ENCODE measurements at regions not wholly inside any gene's neighbourhood (a gene's known extent, or its start where the extent isn't known, plus 50 kb on each side); places are given as distances from the start of the nearest gene placed in this dataset.
"Not testable (repeated sequence)": the region's sequence is repeated elsewhere in the genome, so short reads cannot be mapped to it uniquely, and the experiment has no call there.

GRCh38 chr3:103247459-103247858 is 812.6 kb downstream of the ZPLD1 start:
- intact Hi-C loops (cut with DNase I), result no loop called here
- no peaks in the 10 kb centered on the region for H3K27me3 ChIP-seq
- no peak for DNase-seq
- no peak for TF ChIP-seq CTCF (IDR thresholded peaks at IDR 0.05)
- H3K36me3 ChIP-seq, result no peaks in the 10 kb centered on the region
- H3K27ac ChIP-seq, result no peak overlapping the region
- H3K9me3 ChIP-seq, result no peaks in the 10 kb centered on the region
- no peak overlapping the region for H3K4me3 ChIP-seq
- no peak for ATAC-seq
- H3K4me1 ChIP-seq, result no peaks in the 10 kb centered on the region

- H3K4me3 ChIP-seq; H3K36me3 ChIP-seq; H3K27ac ChIP-seq; DNase-seq; H3K9me3 ChIP-seq; intact Hi-C loops (cut with DNase I); ATAC-seq; H3K4me1 ChIP-seq; H3K27me3 ChIP-seq: not testable (repeated sequence)
Observed at GRCh38 chr3:103254827-103255226, 820.0 kb downstream of the ZPLD1 start.

GRCh38 chr3:103269287-103269686 is 834.5 kb downstream of the ZPLD1 start:
- no peaks in the 10 kb centered on the region for H3K36me3 ChIP-seq
- no peak overlapping the region for H3K27ac ChIP-seq
- no peaks in the 10 kb centered on the region for H3K9me3 ChIP-seq
- H3K4me1 ChIP-seq, result no peaks in the 10 kb centered on the region
- intact Hi-C loops (cut with DNase I), result no loop called here
- H3K27me3 ChIP-seq, result no peaks in the 10 kb centered on the region
- DNase-seq (no peak), ATAC-seq (no peak)
- no peak for TF ChIP-seq CTCF (IDR thresholded peaks at IDR 0.05)
- no peak overlapping the region for H3K4me3 ChIP-seq

- TF ChIP-seq CTCF (IDR thresholded peaks at IDR 0.05), result no peak
- no peak for DNase-seq
- intact Hi-C loops (cut with DNase I), result no loop called here
- Histone ChIP-seq H3K27me3 (no peaks in the 10 kb centered on the region), H3K9me3 (no peaks in the 10 kb centered on the region), H3K27ac (no peak overlapping the region), H3K36me3 (no peaks in the 10 kb centered on the region), H3K4me1 (no peaks in the 10 kb centered on the region), H3K4me3 (no peak overlapping the region)
- no peak for ATAC-seq
Observed at GRCh38 chr3:103271575-103271974, 836.8 kb downstream of the ZPLD1 start.

- ATAC-seq (no peak), DNase-seq (no peak)
- intact Hi-C loops (cut with DNase I), result no loop called here
- TF ChIP-seq CTCF (IDR thresholded peaks at IDR 0.05), result no peak
- H3K27me3 ChIP-seq, result no peaks in the 10 kb centered on the region
- no peaks in the 10 kb centered on the region for H3K4me1 ChIP-seq
- no peak overlapping the region for H3K27ac ChIP-seq
- no peaks in the 10 kb centered on the region for H3K9me3 ChIP-seq
- no peak overlapping the region for H3K4me3 ChIP-seq
- no peaks in the 10 kb centered on the region for H3K36me3 ChIP-seq
Observed at GRCh38 chr3:103295974-103296570, 861.3 kb downstream of the ZPLD1 start.

GRCh38 chr3:103297502-103297901 is 862.7 kb downstream of the ZPLD1 start:
- intact Hi-C loops (cut with DNase I); H3K36me3 ChIP-seq; DNase-seq: not testable (repeated sequence)

GRCh38 chr3:103306104-103306503 is 871.3 kb downstream of the ZPLD1 start:
- no peak for DNase-seq
- no peak for TF ChIP-seq CTCF (IDR thresholded peaks at IDR 0.05)
- intact Hi-C loops (cut with DNase I), result no loop called here
- Histone ChIP-seq H3K4me1 (no peaks in the 10 kb centered on the region), H3K27me3 (no peaks in the 10 kb centered on the region), H3K27ac (no peak overlapping the region), H3K4me3 (no peak overlapping the region), H3K36me3 (no peaks in the 10 kb centered on the region), H3K9me3 (no peaks in the 10 kb centered on the region)
- no peak for ATAC-seq

More at GRCh38 chr3:103297502-103297901, 862.7 kb downstream of the ZPLD1 start:
- ATAC-seq, H3K27ac ChIP-seq, H3K4me3 ChIP-seq, H3K27me3 ChIP-seq, H3K4me1 ChIP-seq, H3K9me3 ChIP-seq: not testable (repeated sequence)

Measured in upper lobe of right lung (tissue), 1 donor.